Activated CD8-positive, alpha-beta T cell treated with anti-CD3 and anti-CD28 coated beads for 36 hours (primary cell): ENCODE measurements at regions not wholly inside any gene's neighbourhood (a gene's known extent, or its start where the extent isn't known, plus 50 kb on each side); places are given as distances from the start of the nearest gene placed in this dataset.
"Not testable (repeated sequence)": the region's sequence is repeated elsewhere in the genome, so short reads cannot be mapped to it uniquely, and the experiment has no call there.

ENCODE experiments used
- ATAC-seq: fragments of 200-7000 bp; cut with Tn5 transposase; one replicate; pipeline ENCODE4 v1.10.0; 2021; ENCODE audit warnings: mild to moderate bottlenecking, moderate library complexity
- CTCF ChIA-PET: fragments of 350-600 bp; sonication (Branson Sonifier 250); formaldehyde crosslinking; loops from one replicate; lab custom pipeline; 2021; ENCODE audit warnings: antibody characterized with exemption; lab: Charles Lee
- POLR2A ChIA-PET: fragments of 350-600 bp; sonication (Branson Sonifier 250); formaldehyde crosslinking; loops from one replicate; lab custom pipeline; 2021; ENCODE audit warnings: antibody characterized with exemption; lab: Charles Lee
- DNase-seq: peaks from one replicate; pipeline ENCODE4 v3.0.0-alpha.2; 2020
- H3K27ac Mint-ChIP-seq: one replicate; pipeline ENCODE4 v1.8.0; 2021; ENCODE audit warnings: mild to moderate bottlenecking, mixed read lengths
- H3K27me3 Mint-ChIP-seq: one replicate; pipeline ENCODE4 v1.8.0; 2021; ENCODE audit warnings: mixed read lengths
- H3K36me3 Mint-ChIP-seq: one replicate; pipeline ENCODE4 v1.8.0; 2021; ENCODE audit warnings: low read depth, mixed read lengths
- H3K4me1 Mint-ChIP-seq: one replicate; pipeline ENCODE4 v1.8.0; 2021; ENCODE audit warnings: low read depth, mixed read lengths
- H3K4me3 Mint-ChIP-seq: one replicate; pipeline ENCODE4 v1.8.0; 2021; ENCODE audit warnings: mild to moderate bottlenecking, moderate library complexity, mixed read lengths
- H3K9me3 Mint-ChIP-seq: one replicate; pipeline ENCODE4 v1.8.0; 2021; ENCODE audit warnings: mixed read lengths
- CTCF ChIP-seq: fragments of 200-600 bp; IDR thresholded peaks from one replicate; pipeline ENCODE4 v1.8.0; 2022; ENCODE audit warnings: antibody characterized with exemption, mild to moderate bottlenecking
- intact Hi-C: fragments of 100-400 bp; cut with micrococcal nuclease; formaldehyde crosslinking; loops from one replicate; pipeline ENCODE4 v1.10.0; 2022

- H3K27ac Mint-ChIP-seq, intact Hi-C loops, H3K4me1 Mint-ChIP-seq, ATAC-seq, POLR2A ChIA-PET, H3K4me3 Mint-ChIP-seq, H3K36me3 Mint-ChIP-seq, DNase-seq, H3K27me3 Mint-ChIP-seq, CTCF ChIA-PET: not testable (repeated sequence)
- H3K9me3 Mint-ChIP-seq, result peaks cover 35% of the 10 kb centered on the region
Observed at GRCh38 chr9:65465246-65465895, 180.4 kb upstream of the FOXD4L5 start.

- ATAC-seq, H3K4me3 Mint-ChIP-seq, CTCF ChIA-PET, POLR2A ChIA-PET, H3K27me3 Mint-ChIP-seq, intact Hi-C loops, DNase-seq, H3K27ac Mint-ChIP-seq, H3K36me3 Mint-ChIP-seq, H3K4me1 Mint-ChIP-seq: not testable (repeated sequence)
- H3K9me3 Mint-ChIP-seq, result peaks cover 38% of the 10 kb centered on the region
Observed at GRCh38 chr9:65462476-65462875, 177.5 kb upstream of the FOXD4L5 start.

GRCh38 chr9:65459756-65460320 lies 174.8 kb upstream of the FOXD4L5 start:
- Mint-ChIP-seq H3K9me3 (peaks cover 41% of the 10 kb centered on the region), H3K36me3 (peaks cover 3% of the 10 kb centered on the region), H3K4me3 (no peak overlapping the region), H3K4me1 (no peaks in the 10 kb centered on the region), H3K27ac (no peak overlapping the region), H3K27me3 (no peaks in the 10 kb centered on the region)
- DNase-seq, result no peak
- no peak for TF ChIP-seq CTCF
- CTCF ChIA-PET, result no interaction called here
- POLR2A ChIA-PET, result no interaction called here
- no peak for ATAC-seq
- intact Hi-C loops, result no loop called here

GRCh38 chr9:65458992-65459391 lies 174.0 kb upstream of the FOXD4L5 start:
- H3K4me3 Mint-ChIP-seq, result no peak overlapping the region
- no peak for TF ChIP-seq CTCF
- POLR2A ChIA-PET, result no interaction called here
- H3K9me3 Mint-ChIP-seq, result peaks cover 35% of the 10 kb centered on the region
- no peaks in the 10 kb centered on the region for H3K27me3 Mint-ChIP-seq
- H3K27ac Mint-ChIP-seq, result no peak overlapping the region
- no peaks in the 10 kb centered on the region for H3K4me1 Mint-ChIP-seq
- CTCF ChIA-PET, result no interaction called here
- no peaks in the 10 kb centered on the region for H3K36me3 Mint-ChIP-seq
- ATAC-seq (no peak), DNase-seq (no peak)
- intact Hi-C loops, result no loop called here

- POLR2A ChIA-PET, result no interaction called here
- intact Hi-C loops, result no loop called here
- peaks cover 29% of the 10 kb centered on the region for H3K9me3 Mint-ChIP-seq
- H3K36me3 Mint-ChIP-seq, result no peaks in the 10 kb centered on the region
- ATAC-seq (no peak), DNase-seq (no peak)
- no peak overlapping the region for H3K27ac Mint-ChIP-seq
- no peaks in the 10 kb centered on the region for H3K27me3 Mint-ChIP-seq
- H3K4me1 Mint-ChIP-seq, result no peaks in the 10 kb centered on the region
- no peak overlapping the region for H3K4me3 Mint-ChIP-seq
- TF ChIP-seq CTCF, result no peak
- CTCF ChIA-PET, result no interaction called here
Observed at GRCh38 chr9:65458465-65458864, 173.5 kb upstream of the FOXD4L5 start.

- H3K4me1 Mint-ChIP-seq, intact Hi-C loops, H3K4me3 Mint-ChIP-seq, ATAC-seq, CTCF ChIA-PET, H3K27me3 Mint-ChIP-seq, H3K36me3 Mint-ChIP-seq, POLR2A ChIA-PET, DNase-seq, H3K27ac Mint-ChIP-seq: not testable (repeated sequence)
- peaks cover 24% of the 10 kb centered on the region for H3K9me3 Mint-ChIP-seq
Observed at GRCh38 chr9:65456991-65457390, 172.0 kb upstream of the FOXD4L5 start.

GRCh38 chr9:65455751-65456647 lies 171.0 kb upstream of the FOXD4L5 start:
- H3K36me3 Mint-ChIP-seq, H3K27me3 Mint-ChIP-seq, DNase-seq, intact Hi-C loops, CTCF ChIA-PET, H3K4me3 Mint-ChIP-seq, H3K27ac Mint-ChIP-seq, POLR2A ChIA-PET, H3K4me1 Mint-ChIP-seq, ATAC-seq: not testable (repeated sequence)
- H3K9me3 Mint-ChIP-seq, result peaks cover 28% of the 10 kb centered on the region

GRCh38 chr9:65455136-65455535 lies 170.1 kb upstream of the FOXD4L5 start:
- ATAC-seq, H3K36me3 Mint-ChIP-seq, H3K27ac Mint-ChIP-seq, POLR2A ChIA-PET, intact Hi-C loops, CTCF ChIA-PET, H3K4me1 Mint-ChIP-seq, H3K27me3 Mint-ChIP-seq, H3K4me3 Mint-ChIP-seq, DNase-seq: not testable (repeated sequence)
- peaks cover 25% of the 10 kb centered on the region for H3K9me3 Mint-ChIP-seq

GRCh38 chr9:65454666-65455065 lies 169.7 kb upstream of the FOXD4L5 start:
- intact Hi-C loops, CTCF ChIA-PET, H3K36me3 Mint-ChIP-seq, H3K27me3 Mint-ChIP-seq, POLR2A ChIA-PET, H3K4me3 Mint-ChIP-seq, DNase-seq, H3K27ac Mint-ChIP-seq, ATAC-seq, H3K4me1 Mint-ChIP-seq: not testable (repeated sequence)
- peaks cover 25% of the 10 kb centered on the region for H3K9me3 Mint-ChIP-seq
